KMS-11 (cell line): ENCODE measurements at regions not wholly inside any gene's neighbourhood (a gene's known extent, or its start where the extent isn't known, plus 50 kb on each side); places are given as distances from the start of the nearest gene placed in this dataset.
"Not testable (repeated sequence)": the region's sequence is repeated elsewhere in the genome, so short reads cannot be mapped to it uniquely, and the experiment has no call there.

Experiments
- H2AFZ ChIP-seq: fragments of 200-600 bp; sonication (generic); 2 replicates; pipeline ENCODE4 v1.6.1; 2016; ENCODE audit warnings: antibody characterized with exemption, mixed run types, low read depth
- H3K27ac ChIP-seq: fragments of 200-600 bp; sonication (generic); 2 replicates; pipeline ENCODE4 v1.6.1; 2016; ENCODE audit warnings: mild to moderate bottlenecking, mixed run types
- H3K27me3 ChIP-seq: fragments of 200-600 bp; sonication (generic); 2 replicates; pipeline ENCODE4 v1.6.1; 2017; ENCODE audit warnings: mild to moderate bottlenecking, low read depth, mixed run types, moderate library complexity; ENCODE audit not compliant: insufficient read depth
- H3K36me3 ChIP-seq: fragments of 200-600 bp; sonication (generic); 2 replicates; pipeline ENCODE4 v1.6.1; 2017; ENCODE audit warnings: mild to moderate bottlenecking, mixed run types; ENCODE audit not compliant: insufficient read depth
- H3K4me1 ChIP-seq: fragments of 200-600 bp; sonication (generic); 2 replicates; pipeline ENCODE4 v1.6.1; 2016; ENCODE audit warnings: mild to moderate bottlenecking, low read depth, mixed run types; ENCODE audit not compliant: poor library complexity, severe bottlenecking
- H3K4me2 ChIP-seq: fragments of 200-600 bp; sonication (generic); 2 replicates; pipeline ENCODE4 v1.7.0; 2016; ENCODE audit warnings: mild to moderate bottlenecking, mixed run types
- H3K4me3 ChIP-seq: fragments of 200-600 bp; sonication (generic); IDR thresholded peaks from 2 replicates; pipeline ENCODE4 v1.6.1; 2017; ENCODE audit warnings: low read depth, low read length, mixed read lengths; ENCODE audit not compliant: insufficient read depth
- H3K79me2 ChIP-seq: fragments of 200-600 bp; sonication (generic); 2 replicates; pipeline ENCODE4 v1.6.1; 2016; ENCODE audit warnings: low read depth, mixed run types; ENCODE audit not compliant: insufficient read depth
- H3K9ac ChIP-seq: fragments of 200-600 bp; sonication (generic); 2 replicates; pipeline ENCODE4 v1.6.1; 2016; ENCODE audit warnings: mild to moderate bottlenecking, mixed run types
- H4K20me1 ChIP-seq: fragments of 200-600 bp; sonication (generic); 2 replicates; pipeline ENCODE4 v1.6.1; 2016; ENCODE audit warnings: mild to moderate bottlenecking, mixed run types; ENCODE audit not compliant: insufficient read depth
- TF ChIP-seq, protein P1 (sequence below): fragments of 200-600 bp; sonication (generic); conservative IDR thresholded peaks from 2 replicates; pipeline ENCODE4 v1.6.1; 2017; ENCODE audit warnings: low read depth, mild to moderate bottlenecking, antibody characterized with exemption, low read length, moderate library complexity, mixed read lengths

DNA sequence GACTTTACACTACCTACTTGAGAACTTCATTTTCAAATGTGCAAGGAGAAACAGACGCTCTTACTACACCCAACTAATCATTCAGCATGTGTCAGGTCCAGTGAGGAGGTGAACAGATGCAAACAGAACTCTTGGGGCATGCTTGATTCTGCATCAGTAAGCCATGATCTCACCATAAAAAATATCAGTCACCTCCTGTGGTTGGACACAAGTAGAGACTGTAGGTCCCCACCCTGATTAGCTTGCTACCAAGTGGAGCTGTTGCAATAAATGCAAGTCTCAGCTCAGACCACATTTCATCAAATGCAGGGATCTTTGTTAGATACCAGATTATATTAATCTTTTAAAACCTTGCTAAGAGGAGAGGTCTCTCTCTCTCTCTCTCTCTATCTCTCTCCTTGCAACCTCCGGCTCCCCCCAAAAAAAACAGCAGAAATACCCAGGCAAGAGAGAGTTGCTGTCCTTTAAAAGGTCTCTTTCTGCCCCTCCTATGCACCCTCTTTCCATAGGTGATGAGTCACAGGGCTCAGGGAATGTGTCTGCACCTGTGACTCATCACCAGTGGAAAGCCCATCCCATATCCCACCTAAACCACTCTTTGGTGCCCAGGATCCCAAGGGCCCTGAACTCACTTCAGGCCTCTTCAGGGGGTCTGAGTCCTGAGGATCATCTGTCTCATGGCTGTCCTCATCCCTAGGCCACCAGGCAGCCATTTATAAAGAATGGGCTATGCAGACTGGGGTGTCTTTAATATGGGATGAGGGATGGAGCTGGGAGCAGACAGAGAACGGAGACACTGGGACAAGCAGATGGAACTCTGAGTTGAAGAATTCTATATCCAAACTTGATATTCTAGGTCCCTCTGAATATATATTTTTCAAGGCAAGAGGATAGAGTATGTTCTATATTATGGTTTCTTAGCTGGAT lies 154.5 kb downstream of the QRSL1 start:
- H2AFZ ChIP-seq = no peak overlapping the region
- H3K4me1 ChIP-seq = no peaks in the 10 kb centered on the region
- no peak overlapping the region for H3K4me3 ChIP-seq

DNA sequence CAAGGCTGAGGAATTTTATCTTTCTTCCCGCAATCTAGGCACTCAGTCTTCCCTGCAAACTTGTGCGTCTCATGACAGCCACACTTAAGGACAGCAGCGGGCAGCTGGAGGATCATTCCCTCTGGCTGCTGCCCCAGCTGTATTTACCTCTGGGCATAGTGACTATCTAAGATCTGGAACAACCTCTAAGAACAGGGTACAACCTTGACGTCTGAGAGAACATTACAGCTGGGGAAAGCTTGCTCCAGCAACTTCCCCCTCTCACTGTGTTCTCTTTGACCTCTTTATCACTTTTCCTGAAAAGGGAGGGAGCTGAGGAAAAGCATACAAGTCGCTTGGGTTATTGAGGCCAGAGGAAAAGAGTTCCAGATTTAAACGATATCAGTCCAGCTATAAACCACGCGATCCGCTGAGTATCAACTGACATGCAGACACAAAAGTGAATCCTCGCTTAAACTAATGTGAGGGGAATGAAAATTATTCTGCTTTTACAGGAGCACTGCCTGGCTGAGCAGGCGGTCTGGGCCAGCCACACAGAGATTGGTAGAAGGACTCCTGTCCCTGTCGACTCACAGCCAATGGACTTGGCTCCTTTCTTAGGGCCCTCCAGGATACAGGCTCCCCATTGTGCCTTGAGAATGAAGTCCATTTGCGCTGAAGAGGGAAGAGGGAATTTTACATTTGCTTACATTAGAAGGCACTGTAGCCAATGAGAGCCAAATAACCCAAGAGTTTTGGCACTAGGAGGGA lies 153.3 kb downstream of the QRSL1 start:
- Histone ChIP-seq H3K27ac (no peak overlapping the region), H3K36me3 (no peaks in the 10 kb centered on the region), H3K27me3 (no peaks in the 10 kb centered on the region), H3K9ac (no peak overlapping the region), H4K20me1 (no peaks in the 10 kb centered on the region), H3K4me2 (no peak overlapping the region), H2AFZ (no peak overlapping the region), H3K79me2 (no peaks in the 10 kb centered on the region), H3K4me3 (no peak overlapping the region), H3K4me1 (no peaks in the 10 kb centered on the region)
- TF ChIP-seq, protein P1, sequence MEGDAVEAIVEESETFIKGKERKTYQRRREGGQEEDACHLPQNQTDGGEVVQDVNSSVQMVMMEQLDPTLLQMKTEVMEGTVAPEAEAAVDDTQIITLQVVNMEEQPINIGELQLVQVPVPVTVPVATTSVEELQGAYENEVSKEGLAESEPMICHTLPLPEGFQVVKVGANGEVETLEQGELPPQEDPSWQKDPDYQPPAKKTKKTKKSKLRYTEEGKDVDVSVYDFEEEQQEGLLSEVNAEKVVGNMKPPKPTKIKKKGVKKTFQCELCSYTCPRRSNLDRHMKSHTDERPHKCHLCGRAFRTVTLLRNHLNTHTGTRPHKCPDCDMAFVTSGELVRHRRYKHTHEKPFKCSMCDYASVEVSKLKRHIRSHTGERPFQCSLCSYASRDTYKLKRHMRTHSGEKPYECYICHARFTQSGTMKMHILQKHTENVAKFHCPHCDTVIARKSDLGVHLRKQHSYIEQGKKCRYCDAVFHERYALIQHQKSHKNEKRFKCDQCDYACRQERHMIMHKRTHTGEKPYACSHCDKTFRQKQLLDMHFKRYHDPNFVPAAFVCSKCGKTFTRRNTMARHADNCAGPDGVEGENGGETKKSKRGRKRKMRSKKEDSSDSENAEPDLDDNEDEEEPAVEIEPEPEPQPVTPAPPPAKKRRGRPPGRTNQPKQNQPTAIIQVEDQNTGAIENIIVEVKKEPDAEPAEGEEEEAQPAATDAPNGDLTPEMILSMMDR = no peak

More for the DNA sequence above, 154.5 kb downstream of the QRSL1 start:
- Histone ChIP-seq H3K27me3 (no peaks in the 10 kb centered on the region), H3K27ac (no peak overlapping the region), H3K36me3 (no peaks in the 10 kb centered on the region), H3K4me2 (no peak overlapping the region), H4K20me1 (no peaks in the 10 kb centered on the region), H3K79me2 (no peaks in the 10 kb centered on the region), H3K9ac (no peak overlapping the region)
- TF ChIP-seq, protein P1 = no peak

DNA sequence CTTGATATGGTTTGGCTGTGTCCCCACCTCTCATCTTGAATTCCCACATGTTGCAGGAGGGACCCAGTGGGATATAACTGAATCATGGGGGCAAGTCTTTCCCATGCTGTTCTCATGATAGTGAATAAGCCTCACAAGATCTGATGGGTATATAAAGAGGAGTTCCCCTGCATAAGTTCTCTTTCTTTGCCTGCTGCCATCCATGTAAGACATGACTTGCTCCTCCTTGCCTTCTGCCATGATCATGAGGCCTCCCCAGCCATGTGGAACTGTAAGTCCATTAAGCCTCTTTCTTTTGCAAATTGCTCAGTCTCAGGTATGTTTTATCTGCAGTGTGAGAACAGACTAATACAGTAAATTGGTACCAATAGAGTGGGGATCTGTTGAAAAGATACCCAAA lies 150.2 kb downstream of the QRSL1 start:
- not testable (repeated sequence) for H3K27me3 ChIP-seq, H3K4me3 ChIP-seq, H3K9ac ChIP-seq, H3K4me1 ChIP-seq, H2AFZ ChIP-seq, H3K4me2 ChIP-seq, H3K27ac ChIP-seq, H4K20me1 ChIP-seq, H3K79me2 ChIP-seq, H3K36me3 ChIP-seq

DNA sequence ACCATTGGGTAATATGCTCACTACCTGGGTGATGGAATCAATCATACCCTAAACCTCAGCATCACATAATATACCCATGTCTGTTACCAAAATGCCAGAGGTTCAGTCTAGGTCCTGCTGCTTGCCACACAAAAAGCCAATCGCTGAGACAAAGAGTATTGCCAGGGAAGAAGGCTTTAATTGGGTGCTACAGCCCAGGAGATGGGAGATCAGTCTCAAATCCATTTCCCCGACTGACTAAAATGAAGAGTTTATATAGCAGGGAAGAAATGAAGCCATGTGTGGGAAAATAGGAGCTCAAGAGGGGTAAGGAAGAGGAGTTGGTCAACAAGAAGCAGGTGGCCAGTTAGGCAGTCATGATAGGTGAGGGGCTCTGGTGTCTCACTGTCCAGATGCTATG lies 149.6 kb downstream of the QRSL1 start:
- Histone ChIP-seq H3K4me1 (no peaks in the 10 kb centered on the region), H2AFZ (no peak overlapping the region), H3K79me2 (no peaks in the 10 kb centered on the region), H3K4me3 (no peak overlapping the region), H4K20me1 (no peaks in the 10 kb centered on the region), H3K9ac (no peak overlapping the region), H3K27ac (no peak overlapping the region), H3K36me3 (no peaks in the 10 kb centered on the region), H3K4me2 (no peak overlapping the region), H3K27me3 (no peaks in the 10 kb centered on the region)
- TF ChIP-seq, protein P1 = no peak
